ENCODE measurements at regions not wholly inside any gene's neighbourhood (a gene's known extent, or its start where the extent isn't known, plus 50 kb on each side); places are given as distances from the start of the nearest gene placed in this dataset.

GRCh38 chr11:93271596-93271995 lies 58.9 kb upstream of the DEUP1 start:
- DNase-seq (ENCODE audit: low read depth in 1 of 2, low spot score in 1 of 2) = no peak
- H3K4me1 ChIP-seq = no peaks in the 10 kb centered on the region
- FAIRE-seq = no peak
- ATAC-seq = no peak
- H3K4me3 ChIP-seq = no peak overlapping the region
- H3K4me2 ChIP-seq = no peak overlapping the region
- POLR2A ChIA-PET = no interaction called here
- CTCF ChIA-PET = no interaction called here
- 24% methylated on average over 5 of the region's 5 CpGs for WGBS (ENCODE audit: missing lambda C conversion rate)
- H3K27ac ChIP-seq = no peak overlapping the region
- H3K9me3 ChIP-seq = no peaks in the 10 kb centered on the region
- TF ChIP-seq ESRRA (IDR thresholded peaks at IDR 0.05; ENCODE audit: borderline replicate concordance, low read length) = no peak

GRCh38 chr11:93274851-93275250 lies 55.7 kb upstream of the DEUP1 start:
- CTCF ChIA-PET = no interaction called here
- no peak for FAIRE-seq
- ATAC-seq = no peak
- no peaks in the 10 kb centered on the region for H3K9me3 ChIP-seq
- no peak overlapping the region for H3K4me2 ChIP-seq
- H3K4me1 ChIP-seq = no peaks in the 10 kb centered on the region
- TF ChIP-seq HES2 (IDR thresholded peaks at IDR 0.05) (no peak), ZSCAN20 (CRISPR knock-in tag; IDR thresholded peaks at IDR 0.05) (no peak)
- H3K27ac ChIP-seq = no peak overlapping the region
- H3K4me3 ChIP-seq = no peak overlapping the region
- DNase-seq (ENCODE audit: low read depth in 1 of 2, low spot score in 1 of 2) = no peak
- POLR2A ChIA-PET = no interaction called here

- ATAC-seq (no peak), FAIRE-seq (no peak), DNase-seq (ENCODE audit: low read depth in 1 of 2, low spot score in 1 of 2) (no peak)
- TF ChIP-seq BHLHE40 (IDR thresholded peaks at IDR 0.05; ENCODE audit: low read depth, low read length) (no peak), HEYL (CRISPR knock-in tag; IDR thresholded peaks at IDR 0.05) (no peak), ZFP36 (IDR thresholded peaks at IDR 0.05; ENCODE audit: borderline replicate concordance, partially characterized antibody) (no peak), RFX5 (IDR thresholded peaks at IDR 0.05) (no peak), FOXS1 (CRISPR knock-in tag; IDR thresholded peaks at IDR 0.05) (no peak), USF2 (IDR thresholded peaks at IDR 0.05) (no peak), ELK1 (IDR thresholded peaks at IDR 0.05; ENCODE audit: low read depth, low read length) (no peak), NPAS2 (CRISPR knock-in tag; IDR thresholded peaks at IDR 0.05; ENCODE audit: borderline replicate concordance) (no peak), HMGXB4 (CRISPR knock-in tag; IDR thresholded peaks at IDR 0.05; ENCODE audit: borderline replicate concordance) (no peak), CTCF (IDR thresholded peaks at IDR 0.05) (no peak), CBX2 (IDR thresholded peaks at IDR 0.05; ENCODE audit: borderline replicate concordance, low read depth) (no peak), HOXA7 (CRISPR knock-in tag; IDR thresholded peaks at IDR 0.05) (no peak)
- H3K4me3 ChIP-seq = no peak overlapping the region
- POLR2A ChIA-PET = no interaction called here
- no peaks in the 10 kb centered on the region for H3K9me3 ChIP-seq
- H3K4me1 ChIP-seq = no peaks in the 10 kb centered on the region
- 18% methylated on average over 2 of the region's 2 CpGs for WGBS (ENCODE audit: missing lambda C conversion rate)
- CTCF ChIA-PET = no interaction called here
- no peak overlapping the region for H3K27ac ChIP-seq
- H3K4me2 ChIP-seq = no peak overlapping the region
Measured at GRCh38 chr11:93278976-93279375, 51.6 kb upstream of the DEUP1 start.

All from A549 (cell line).